ENCODE measurements at regions not wholly inside any gene's neighbourhood (a gene's known extent, or its start where the extent isn't known, plus 50 kb on each side); places are given as distances from the start of the nearest gene placed in this dataset.
"Not testable (repeated sequence)": the region's sequence is repeated elsewhere in the genome, so short reads cannot be mapped to it uniquely, and the experiment has no call there.

- Mint-ChIP-seq H3K27ac (no peak overlapping the region), H3K36me3 (no peaks in the 10 kb centered on the region), H3K9me3 (peaks cover 10% of the 10 kb centered on the region), H3K4me1 (peaks cover 5% of the 10 kb centered on the region), H3K4me3 (no peak overlapping the region), H3K27me3 (ENCODE audit: low read depth) (no peaks in the 10 kb centered on the region)
- peak; percentile 79 to 89 for DNase-seq (ENCODE audit: low spot score in 2 of 2, unreplicated experiment in 2 of 2)
- peak; percentile 78 for TF ChIP-seq CTCF (IDR thresholded peaks at IDR 0.05; ENCODE audit: unreplicated experiment)
Measured at GRCh38 chr9:71604197-71605063, 163.9 kb downstream of the CEMIP2 start.

GRCh38 chr9:71602652-71603051 lies 165.7 kb downstream of the CEMIP2 start:
- no peak for DNase-seq (ENCODE audit: low spot score in 2 of 2, unreplicated experiment in 2 of 2)
- no peak overlapping the region for H3K4me3 Mint-ChIP-seq
- H3K27ac Mint-ChIP-seq: no peak overlapping the region
- H3K27me3 Mint-ChIP-seq (ENCODE audit: low read depth): no peaks in the 10 kb centered on the region
- H3K36me3 Mint-ChIP-seq: no peaks in the 10 kb centered on the region
- peaks cover 24% of the 10 kb centered on the region for H3K9me3 Mint-ChIP-seq
- TF ChIP-seq CTCF (IDR thresholded peaks at IDR 0.05; ENCODE audit: unreplicated experiment): no peak
- no peaks in the 10 kb centered on the region for H3K4me1 Mint-ChIP-seq

GRCh38 chr9:71595762-71596161 lies 172.6 kb downstream of the CEMIP2 start:
- not testable (repeated sequence) for H3K36me3 Mint-ChIP-seq; H3K4me3 Mint-ChIP-seq; H3K27ac Mint-ChIP-seq; H3K27me3 Mint-ChIP-seq (ENCODE audit: low read depth); H3K4me1 Mint-ChIP-seq; DNase-seq (ENCODE audit: low spot score in 2 of 2, unreplicated experiment in 2 of 2)
- peaks cover 33% of the 10 kb centered on the region for H3K9me3 Mint-ChIP-seq

- no peak overlapping the region for H3K4me3 Mint-ChIP-seq
- peaks cover 7% of the 10 kb centered on the region for H3K4me1 Mint-ChIP-seq
Measured at GRCh38 chr9:71594541-71594940, 173.8 kb downstream of the CEMIP2 start.

GRCh38 chr9:71592400-71592799 lies 175.9 kb downstream of the CEMIP2 start:
- DNase-seq (ENCODE audit: low spot score in 2 of 2, unreplicated experiment in 2 of 2): no peak
- peaks cover 7% of the 10 kb centered on the region for H3K4me1 Mint-ChIP-seq
- TF ChIP-seq CTCF (IDR thresholded peaks at IDR 0.05; ENCODE audit: unreplicated experiment): no peak

More at GRCh38 chr9:71594541-71594940, 173.8 kb downstream of the CEMIP2 start:
- no peak for DNase-seq (ENCODE audit: low spot score in 2 of 2, unreplicated experiment in 2 of 2)
- peaks cover 2% of the 10 kb centered on the region for H3K36me3 Mint-ChIP-seq
- TF ChIP-seq CTCF (IDR thresholded peaks at IDR 0.05; ENCODE audit: unreplicated experiment): no peak
- peaks cover 23% of the 10 kb centered on the region for H3K9me3 Mint-ChIP-seq
- H3K27ac Mint-ChIP-seq: no peak overlapping the region
- no peaks in the 10 kb centered on the region for H3K27me3 Mint-ChIP-seq (ENCODE audit: low read depth)

GRCh38 chr9:71590362-71590761 lies 178.0 kb downstream of the CEMIP2 start:
- peaks cover 7% of the 10 kb centered on the region for H3K4me1 Mint-ChIP-seq
- H3K27me3 Mint-ChIP-seq (ENCODE audit: low read depth): no peaks in the 10 kb centered on the region
- H3K9me3 Mint-ChIP-seq: no peaks in the 10 kb centered on the region
- no peak overlapping the region for H3K27ac Mint-ChIP-seq
- no peak overlapping the region for H3K4me3 Mint-ChIP-seq
- TF ChIP-seq CTCF (IDR thresholded peaks at IDR 0.05; ENCODE audit: unreplicated experiment): no peak
- no peaks in the 10 kb centered on the region for H3K36me3 Mint-ChIP-seq
- DNase-seq (ENCODE audit: low spot score in 2 of 2, unreplicated experiment in 2 of 2): no peak

More at GRCh38 chr9:71592400-71592799, 175.9 kb downstream of the CEMIP2 start:
- no peaks in the 10 kb centered on the region for H3K27me3 Mint-ChIP-seq (ENCODE audit: low read depth)
- peaks cover 7% of the 10 kb centered on the region for H3K9me3 Mint-ChIP-seq
- H3K27ac Mint-ChIP-seq: no peak overlapping the region
- no peak overlapping the region for H3K4me3 Mint-ChIP-seq
- H3K36me3 Mint-ChIP-seq: peaks cover 2% of the 10 kb centered on the region

Data from mesothelial cell of epicardium (in vitro differentiated cells).